ENCODE measurements at regions not wholly inside any gene's neighbourhood (a gene's known extent, or its start where the extent isn't known, plus 50 kb on each side); places are given as distances from the start of the nearest gene placed in this dataset.

GRCh38 chr1:72412286-72412685 is 129.9 kb upstream of the NEGR1 start:
- no peaks in the 10 kb centered on the region for H3K27me3 ChIP-seq
- DNase-seq: no peak
- no peaks in the 10 kb centered on the region for H3K4me1 ChIP-seq (ENCODE audit: insufficient read depth)
- H3K4me3 ChIP-seq: no peak overlapping the region
- H3K9me3 ChIP-seq: no peaks in the 10 kb centered on the region
- intact Hi-C loops (cut with DNase I): loop anchor here in 1 of 4 donors (10.0 kb wide), 1 partner anchor 663 kb away; no protein-coding TSS in a partner anchor
- no peaks in the 10 kb centered on the region for H3K36me3 ChIP-seq
- no peak overlapping the region for H3K27ac ChIP-seq
- TF ChIP-seq EP300 (IDR thresholded peaks at IDR 0.05): no peak
- no peak for TF ChIP-seq POLR2A (IDR thresholded peaks at IDR 0.05)
- no peak for TF ChIP-seq CTCF (IDR thresholded peaks at IDR 0.05)

- H3K9me3 ChIP-seq: no peaks in the 10 kb centered on the region
- no peak for DNase-seq
- TF ChIP-seq POLR2A (IDR thresholded peaks at IDR 0.05): no peak
- no peak for TF ChIP-seq CTCF (IDR thresholded peaks at IDR 0.05)
- no peak for TF ChIP-seq EP300 (IDR thresholded peaks at IDR 0.05)
- no peaks in the 10 kb centered on the region for H3K4me1 ChIP-seq (ENCODE audit: insufficient read depth)
- 97 to 98% (median 98%) methylated on average over 2 of the region's 2 CpGs for WGBS, 3 donors
- no peaks in the 10 kb centered on the region for H3K27me3 ChIP-seq
- no peaks in the 10 kb centered on the region for H3K36me3 ChIP-seq
- no peak overlapping the region for H3K27ac ChIP-seq
- H3K4me3 ChIP-seq: no peak overlapping the region
- intact Hi-C loops (cut with DNase I): no loop called here
Measured at GRCh38 chr1:72399807-72400206, 117.5 kb upstream of the NEGR1 start.

GRCh38 chr1:72397786-72398185 is 115.4 kb upstream of the NEGR1 start:
- no peaks in the 10 kb centered on the region for H3K4me1 ChIP-seq (ENCODE audit: insufficient read depth)
- intact Hi-C loops (cut with DNase I): no loop called here
- no peaks in the 10 kb centered on the region for H3K36me3 ChIP-seq
- no peak for TF ChIP-seq CTCF (IDR thresholded peaks at IDR 0.05)
- no peak for TF ChIP-seq POLR2A (IDR thresholded peaks at IDR 0.05)
- TF ChIP-seq EP300 (IDR thresholded peaks at IDR 0.05): no peak
- no peak overlapping the region for H3K27ac ChIP-seq
- no peak for DNase-seq
- no peak overlapping the region for H3K4me3 ChIP-seq
- no peaks in the 10 kb centered on the region for H3K9me3 ChIP-seq
- H3K27me3 ChIP-seq: no peaks in the 10 kb centered on the region

DNA sequence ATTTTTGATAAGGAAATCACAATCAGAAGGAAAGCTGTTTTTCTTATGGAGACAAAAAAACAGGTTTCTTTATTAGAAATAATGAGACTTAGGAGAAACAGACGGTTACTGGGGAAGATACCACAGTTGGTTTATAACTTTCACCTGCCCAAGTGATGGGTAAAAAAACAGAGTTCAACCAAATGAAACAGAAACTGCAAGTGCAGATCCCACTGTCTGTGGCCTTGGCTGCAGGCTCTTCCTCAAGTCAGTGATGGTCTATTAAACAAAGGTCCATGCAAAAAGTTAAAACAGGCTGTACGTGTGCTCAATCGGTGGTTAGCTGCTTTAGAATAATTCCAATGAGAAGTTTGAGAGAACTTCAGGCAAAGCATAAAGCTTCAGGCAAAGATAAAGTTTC is 112.1 kb upstream of the NEGR1 start:
- H3K36me3 ChIP-seq: no peaks in the 10 kb centered on the region
- no peak overlapping the region for H3K4me3 ChIP-seq
- H3K27ac ChIP-seq: no peak overlapping the region
- H3K9me3 ChIP-seq: no peaks in the 10 kb centered on the region
- H3K27me3 ChIP-seq: no peaks in the 10 kb centered on the region
- intact Hi-C loops (cut with DNase I): no loop called here
- TF ChIP-seq CTCF (IDR thresholded peaks at IDR 0.05) (no peak), EP300 (IDR thresholded peaks at IDR 0.05) (no peak), POLR2A (IDR thresholded peaks at IDR 0.05) (no peak)
- DNase-seq: no peak
- WGBS, 3 donors: 22 to 41% (median 28%) methylated on average over 3 of the region's 3 CpGs
- H3K4me1 ChIP-seq (ENCODE audit: insufficient read depth): no peaks in the 10 kb centered on the region

- no peak for TF ChIP-seq EP300 (IDR thresholded peaks at IDR 0.05)
- TF ChIP-seq CTCF (IDR thresholded peaks at IDR 0.05): no peak
- no peak for TF ChIP-seq POLR2A (IDR thresholded peaks at IDR 0.05)
- intact Hi-C loops (cut with DNase I): no loop called here
- 92 to 98% (median 94%) methylated on average over 2 of the region's 2 CpGs for WGBS, 3 donors
Measured at GRCh38 chr1:72379072-72379471, 96.7 kb upstream of the NEGR1 start.

More at GRCh38 chr1:72379072-72379471, 96.7 kb upstream of the NEGR1 start:
- DNase-seq: no peak
- H3K27ac ChIP-seq: no peak overlapping the region
- H3K36me3 ChIP-seq: no peaks in the 10 kb centered on the region
- no peaks in the 10 kb centered on the region for H3K9me3 ChIP-seq
- H3K4me3 ChIP-seq: no peak overlapping the region
- H3K27me3 ChIP-seq: no peaks in the 10 kb centered on the region
- H3K4me1 ChIP-seq (ENCODE audit: insufficient read depth): no peaks in the 10 kb centered on the region

Data from ovary (tissue), 7 donors.